ENCODE measurements at regions not wholly inside any gene's neighbourhood (a gene's known extent, or its start where the extent isn't known, plus 50 kb on each side); places are given as distances from the start of the nearest gene placed in this dataset.

DNA sequence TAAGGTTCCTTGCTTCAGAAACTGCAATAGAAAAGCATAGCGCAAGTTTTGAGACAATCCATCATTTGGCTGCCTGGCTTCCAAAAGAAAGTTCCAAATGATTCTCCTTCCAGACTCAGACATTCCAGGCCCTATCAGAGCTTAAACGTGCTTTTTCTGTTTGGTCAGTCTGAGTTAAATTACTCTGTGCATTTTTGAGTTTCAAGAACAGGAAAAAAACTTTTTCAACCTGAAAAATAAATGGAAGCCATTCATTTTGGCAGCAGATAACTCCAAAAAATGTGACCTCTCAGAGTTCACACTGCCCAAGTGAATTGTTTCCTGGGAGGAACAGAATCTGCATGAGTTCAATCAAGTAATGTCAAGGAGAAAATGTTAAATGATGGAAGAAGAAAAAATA, 354.2 kb downstream of the CXCL12 start:
- Histone ChIP-seq H3K27me3 (no peaks in the 10 kb centered on the region), H3K36me3 (no peaks in the 10 kb centered on the region), H3K9me3 (no peaks in the 10 kb centered on the region), H3K4me3 (no peak overlapping the region), H3K27ac (no peak overlapping the region), H3K4me1 (no peaks in the 10 kb centered on the region)
- TF ChIP-seq, protein P1, sequence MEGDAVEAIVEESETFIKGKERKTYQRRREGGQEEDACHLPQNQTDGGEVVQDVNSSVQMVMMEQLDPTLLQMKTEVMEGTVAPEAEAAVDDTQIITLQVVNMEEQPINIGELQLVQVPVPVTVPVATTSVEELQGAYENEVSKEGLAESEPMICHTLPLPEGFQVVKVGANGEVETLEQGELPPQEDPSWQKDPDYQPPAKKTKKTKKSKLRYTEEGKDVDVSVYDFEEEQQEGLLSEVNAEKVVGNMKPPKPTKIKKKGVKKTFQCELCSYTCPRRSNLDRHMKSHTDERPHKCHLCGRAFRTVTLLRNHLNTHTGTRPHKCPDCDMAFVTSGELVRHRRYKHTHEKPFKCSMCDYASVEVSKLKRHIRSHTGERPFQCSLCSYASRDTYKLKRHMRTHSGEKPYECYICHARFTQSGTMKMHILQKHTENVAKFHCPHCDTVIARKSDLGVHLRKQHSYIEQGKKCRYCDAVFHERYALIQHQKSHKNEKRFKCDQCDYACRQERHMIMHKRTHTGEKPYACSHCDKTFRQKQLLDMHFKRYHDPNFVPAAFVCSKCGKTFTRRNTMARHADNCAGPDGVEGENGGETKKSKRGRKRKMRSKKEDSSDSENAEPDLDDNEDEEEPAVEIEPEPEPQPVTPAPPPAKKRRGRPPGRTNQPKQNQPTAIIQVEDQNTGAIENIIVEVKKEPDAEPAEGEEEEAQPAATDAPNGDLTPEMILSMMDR (IDR thresholded peaks at IDR 0.05) = no peak
- no peak for TF ChIP-seq POLR2A (IDR thresholded peaks at IDR 0.05)
- DNase-seq = no peak

DNA sequence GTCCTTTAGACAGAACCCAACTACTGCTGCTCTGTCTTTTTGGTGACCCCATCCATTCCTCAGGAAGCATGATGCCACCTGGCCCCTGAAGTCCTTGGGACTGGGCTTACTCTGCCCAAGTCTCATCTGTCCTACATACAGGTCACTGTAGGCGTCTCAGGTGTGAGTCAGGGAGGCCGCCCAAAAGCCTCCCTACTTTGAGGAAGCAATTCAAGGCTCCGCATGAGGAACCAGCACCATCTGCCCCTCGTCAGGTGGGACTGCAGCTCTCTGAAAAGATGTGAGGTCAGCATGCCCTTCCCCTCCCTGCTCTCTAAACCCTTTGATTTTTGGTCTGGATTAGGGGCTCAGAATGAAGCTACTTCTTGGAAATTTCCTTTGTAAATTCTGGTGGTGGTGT, 354.8 kb downstream of the CXCL12 start:
- Histone ChIP-seq H3K27ac (no peak overlapping the region), H3K4me1 (no peaks in the 10 kb centered on the region), H3K9me3 (no peaks in the 10 kb centered on the region), H3K27me3 (no peaks in the 10 kb centered on the region), H3K36me3 (no peaks in the 10 kb centered on the region), H3K4me3 (no peak overlapping the region)
- no peak for DNase-seq
- TF ChIP-seq POLR2A (IDR thresholded peaks at IDR 0.05) = no peak
- TF ChIP-seq, protein P1 (IDR thresholded peaks at IDR 0.05) = no peak

DNA sequence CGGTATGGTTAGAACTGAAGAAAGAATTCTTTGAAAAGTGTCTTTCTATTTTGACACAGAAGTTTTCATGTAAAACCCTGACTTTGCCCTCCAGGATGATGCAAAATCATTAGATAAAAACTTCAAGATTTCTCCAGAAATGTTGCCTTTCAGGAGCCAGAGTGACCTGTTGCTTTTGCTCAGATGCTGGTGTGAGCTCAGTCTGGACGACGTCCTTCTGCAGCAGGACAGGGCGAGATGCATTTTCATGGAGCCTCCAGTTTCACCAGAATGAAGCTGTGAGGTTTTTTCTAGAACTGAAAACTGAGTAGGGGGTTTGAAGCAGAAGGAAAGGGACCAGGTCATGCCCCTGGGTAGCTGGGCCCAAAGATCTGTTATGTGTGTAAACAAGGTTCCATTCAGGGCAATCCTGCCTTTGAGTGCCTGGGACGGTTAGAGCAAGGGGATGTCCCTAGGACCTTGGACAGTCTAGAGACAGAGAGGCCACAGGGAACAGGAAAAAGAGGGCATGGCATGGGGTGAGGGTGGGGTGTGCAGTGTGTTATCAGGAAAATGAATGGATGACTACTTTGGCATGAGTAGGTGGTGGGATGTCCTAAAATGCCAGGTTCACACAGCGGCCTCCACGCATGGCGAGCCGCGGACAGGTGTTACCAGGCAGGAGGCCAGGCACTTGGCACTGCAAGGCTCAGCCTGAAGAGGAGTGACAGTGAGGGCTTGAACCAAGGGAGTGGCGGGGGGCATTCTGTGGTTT, 356.3 kb downstream of the CXCL12 start:
- H3K27me3 ChIP-seq = no peaks in the 10 kb centered on the region
- H3K9me3 ChIP-seq = no peaks in the 10 kb centered on the region
- H3K27ac ChIP-seq = no peak overlapping the region
- DNase-seq = no peak
- H3K4me1 ChIP-seq = no peaks in the 10 kb centered on the region
- no peak for TF ChIP-seq POLR2A (IDR thresholded peaks at IDR 0.05)
- TF ChIP-seq, protein P1 (IDR thresholded peaks at IDR 0.05) = no peak
- H3K4me3 ChIP-seq = no peak overlapping the region
- H3K36me3 ChIP-seq = no peaks in the 10 kb centered on the region

DNA sequence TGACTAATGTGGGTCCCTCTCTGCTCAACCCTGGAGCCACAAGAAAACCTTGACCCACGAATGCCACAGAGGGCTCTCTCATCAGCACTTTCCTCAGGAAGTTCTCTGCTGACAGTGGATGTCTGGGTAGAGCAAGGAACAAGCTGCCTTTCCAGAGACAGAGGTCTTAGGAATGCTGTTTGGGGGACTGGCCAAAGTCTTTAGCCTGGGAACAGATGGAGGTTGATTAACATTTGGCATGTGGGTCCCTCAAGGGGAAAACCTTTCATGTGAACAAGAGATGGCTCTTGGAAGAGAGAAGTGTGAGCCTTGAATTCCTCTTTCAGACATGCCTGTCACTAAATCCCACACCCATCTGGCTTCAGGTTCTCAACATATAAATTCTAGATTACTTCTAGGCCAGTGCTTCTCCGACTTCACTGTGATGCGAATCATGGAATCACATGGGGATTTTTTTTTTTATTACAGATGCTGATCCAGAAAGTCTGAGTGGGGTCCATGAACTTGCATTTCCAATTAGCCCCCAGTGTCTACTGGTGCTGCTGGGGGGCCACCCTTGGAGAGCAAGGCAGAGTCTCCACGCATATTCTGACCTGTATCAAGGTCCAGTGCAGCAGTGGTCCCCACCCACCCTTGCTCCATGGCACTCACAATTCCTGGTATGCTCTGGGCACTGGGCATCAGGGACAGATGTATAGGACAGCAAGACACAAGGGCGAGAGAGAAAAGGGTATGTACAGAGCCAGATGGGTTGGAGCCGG, 360.4 kb downstream of the CXCL12 start:
- Histone ChIP-seq H3K4me1 (no peaks in the 10 kb centered on the region), H3K27ac (no peak overlapping the region), H3K4me3 (no peak overlapping the region), H3K27me3 (no peaks in the 10 kb centered on the region), H3K36me3 (no peaks in the 10 kb centered on the region), H3K9me3 (no peaks in the 10 kb centered on the region)
- TF ChIP-seq POLR2A (IDR thresholded peaks at IDR 0.05) = no peak
- TF ChIP-seq, protein P1 (IDR thresholded peaks at IDR 0.05) = no peak
- DNase-seq = no peak

DNA sequence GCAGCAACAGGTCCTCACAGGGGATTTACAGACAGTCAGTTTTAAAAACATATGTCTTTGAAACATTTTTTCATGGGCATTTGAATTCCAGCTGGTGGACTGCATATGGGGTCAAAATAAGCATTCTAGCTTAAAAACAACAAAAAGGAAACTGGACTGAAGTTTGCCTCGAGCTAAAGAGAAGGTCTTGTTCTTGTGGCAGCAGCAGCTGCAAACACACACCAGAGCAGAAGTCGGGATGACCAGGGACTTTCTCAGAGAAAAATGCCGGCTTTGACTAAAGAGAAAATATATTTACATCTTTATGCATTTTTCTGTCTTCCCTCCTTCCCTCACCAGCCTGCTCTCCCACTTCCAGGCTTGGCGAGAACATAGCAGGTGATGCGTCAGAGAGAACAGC, 361.4 kb downstream of the CXCL12 start:
- Histone ChIP-seq H3K9me3 (no peaks in the 10 kb centered on the region), H3K4me1 (no peaks in the 10 kb centered on the region), H3K27ac (no peak overlapping the region), H3K4me3 (no peak overlapping the region), H3K36me3 (no peaks in the 10 kb centered on the region), H3K27me3 (no peaks in the 10 kb centered on the region)
- DNase-seq = no peak
- TF ChIP-seq, protein P1 (IDR thresholded peaks at IDR 0.05) = no peak
- no peak for TF ChIP-seq POLR2A (IDR thresholded peaks at IDR 0.05)
